Effector CD8-positive, alpha-beta T cell (primary cell): ENCODE measurements at regions not wholly inside any gene's neighbourhood (a gene's known extent, or its start where the extent isn't known, plus 50 kb on each side); places are given as distances from the start of the nearest gene placed in this dataset.

Source experiments
- DNase-seq: peaks from one replicate; lab custom pipeline; 2025; lab: John Stamatoyannopoulos, UW

DNA sequence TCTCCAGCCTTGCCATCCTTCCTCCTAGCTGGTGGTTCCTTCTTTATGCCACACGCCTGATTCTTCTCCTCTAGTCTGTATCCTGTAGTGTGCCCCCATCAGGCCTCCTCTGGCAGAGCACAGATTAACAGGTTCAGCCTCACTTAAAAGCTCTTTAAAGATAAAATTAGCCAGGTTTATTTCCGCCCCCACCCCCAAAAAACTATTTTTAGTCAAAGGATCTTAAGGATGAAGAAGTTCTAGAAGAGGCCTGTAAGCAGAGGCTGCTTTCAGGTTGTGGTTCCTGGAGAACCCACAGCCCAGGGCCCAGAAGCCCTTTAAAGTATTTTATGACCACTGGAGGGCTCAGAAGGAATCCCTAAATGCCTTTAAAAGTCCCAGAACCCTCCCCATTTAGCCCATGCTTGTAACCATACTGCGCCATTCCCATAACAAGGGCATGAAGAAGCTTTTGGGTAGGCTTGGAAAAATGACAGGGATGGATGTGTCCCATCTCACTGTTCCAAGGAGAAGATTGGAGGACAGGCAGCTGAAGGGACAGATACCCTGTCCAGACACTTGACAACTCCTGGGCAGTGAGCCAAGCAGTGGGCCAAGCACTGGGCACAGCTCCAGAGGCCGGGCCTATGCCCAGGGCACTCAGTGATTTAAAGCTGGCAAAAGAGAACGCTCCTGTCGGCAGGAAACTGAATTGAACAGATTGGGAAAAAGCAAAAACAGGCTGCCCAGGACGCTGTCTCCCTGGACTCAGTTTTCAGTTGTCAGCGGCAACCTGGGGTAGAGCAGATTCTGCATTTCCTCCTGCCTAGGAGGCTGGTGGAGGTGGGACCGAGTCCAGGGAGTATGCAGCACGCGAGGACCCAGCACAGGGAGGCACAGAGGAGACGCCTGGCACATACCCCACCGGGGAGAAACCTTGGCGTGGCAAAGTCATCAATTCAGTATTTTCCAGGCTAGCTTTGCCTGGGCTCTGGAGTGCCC, 106.3 kb upstream of the SSBP2 start:
- no peak for DNase-seq

DNA sequence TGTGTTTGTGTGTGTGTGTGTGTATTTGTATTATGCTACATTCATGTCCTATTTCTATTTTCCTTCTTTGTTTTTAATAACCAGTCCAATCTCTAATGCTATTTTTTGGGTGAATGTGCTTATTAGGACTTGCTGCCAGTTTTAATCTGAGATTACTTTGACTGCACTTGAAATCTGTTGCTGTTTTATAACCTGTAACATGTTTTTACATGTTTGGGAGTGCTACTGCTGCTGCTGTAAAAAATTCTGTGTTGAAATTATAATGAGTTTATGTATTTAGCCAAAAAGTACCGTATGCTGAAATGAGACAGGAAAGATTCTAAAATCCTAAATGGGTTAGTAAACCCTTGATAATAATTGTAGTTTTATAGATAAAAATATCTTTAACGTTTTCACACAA, 104.7 kb upstream of the SSBP2 start:
- DNase-seq: no peak

DNA sequence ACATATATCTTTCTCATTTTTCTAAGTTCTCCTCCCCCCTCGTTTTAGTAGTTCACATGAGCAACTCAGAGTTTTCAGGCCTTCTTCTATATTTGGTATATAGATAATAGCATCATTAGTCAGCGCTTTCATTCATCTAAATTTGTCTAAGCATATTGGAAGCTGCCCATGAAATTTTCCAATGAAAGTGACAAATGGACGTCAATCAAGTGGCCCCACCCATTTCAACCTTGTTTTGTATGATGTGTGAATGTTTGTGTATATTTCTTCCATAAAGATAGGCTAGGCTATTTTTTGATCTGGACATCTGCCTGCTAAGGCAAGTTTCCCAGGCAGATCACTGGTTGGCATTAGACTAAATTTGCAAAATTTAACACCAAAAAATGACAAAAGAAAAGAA, 104.0 kb upstream of the SSBP2 start:
- no peak for DNase-seq

DNA sequence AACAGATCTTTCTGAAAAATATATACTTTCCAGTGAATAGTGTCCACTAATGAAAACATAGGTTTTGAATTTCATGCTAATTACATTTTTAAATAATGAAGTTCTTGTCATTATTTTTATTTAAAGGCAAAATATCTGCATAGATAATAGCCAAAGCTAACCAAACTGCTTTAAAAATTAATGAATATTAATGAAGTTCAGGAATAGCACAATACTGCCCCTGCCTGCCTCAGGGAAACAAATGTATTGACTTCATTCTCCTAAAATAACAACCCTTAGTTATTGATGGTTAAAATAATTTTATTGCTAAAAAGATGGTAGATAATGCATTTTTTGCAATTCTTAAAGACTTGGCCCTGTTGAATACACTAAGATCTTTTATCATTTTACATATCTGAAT, 103.6 kb upstream of the SSBP2 start:
- no peak for DNase-seq

DNA sequence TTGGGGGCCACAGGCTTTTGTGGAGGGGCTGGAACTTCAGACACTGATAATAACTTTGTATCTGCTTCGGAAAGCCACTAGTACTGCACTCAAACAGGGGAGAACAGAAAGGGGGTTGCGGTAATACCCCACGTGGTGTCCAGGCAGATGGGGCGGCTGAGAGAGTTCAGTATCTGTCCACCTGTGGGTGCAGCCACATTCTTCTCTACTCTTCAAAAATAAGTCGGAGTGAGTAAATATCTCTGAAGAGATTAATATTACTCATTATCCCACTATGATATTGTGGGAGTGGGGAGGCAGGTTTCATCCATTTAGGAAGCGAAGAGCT, 102.1 kb upstream of the SSBP2 start:
- DNase-seq: no peak

DNA sequence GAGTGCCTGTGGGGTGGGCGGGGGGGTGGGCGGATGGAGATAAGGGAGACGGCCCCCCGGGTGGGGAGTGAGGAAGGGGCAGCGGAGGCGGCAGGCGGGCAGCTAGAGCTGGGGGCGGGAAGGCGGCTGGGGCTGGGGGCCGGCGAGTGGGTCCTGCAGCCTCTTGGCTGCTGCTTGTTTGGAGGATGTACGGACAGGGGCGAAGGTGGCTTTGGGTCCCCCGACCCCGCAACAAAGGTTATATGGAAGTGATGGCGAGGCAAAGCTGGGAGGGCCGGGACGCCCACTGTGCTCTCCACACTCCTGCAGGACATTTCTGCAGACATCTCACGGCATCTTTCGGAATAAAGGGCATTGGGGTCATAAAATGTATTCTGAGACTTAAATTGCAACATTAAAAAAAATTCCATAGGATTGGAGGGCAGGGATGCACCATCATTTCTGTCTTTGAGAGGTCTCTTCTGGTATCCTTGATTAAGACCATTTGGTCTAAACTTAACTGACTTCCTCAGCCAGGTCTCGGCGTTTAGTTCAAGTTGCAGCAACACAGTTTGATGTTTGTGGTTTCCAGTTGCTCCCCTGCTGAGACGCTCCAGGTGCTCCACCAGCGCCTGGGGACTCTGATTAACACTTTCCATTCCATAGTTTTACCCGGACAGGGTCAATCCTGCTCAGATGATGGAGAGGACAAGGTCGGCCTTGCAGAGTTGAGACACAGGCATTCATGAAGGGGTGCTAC, 101.6 kb upstream of the SSBP2 start:
- no peak for DNase-seq

DNA sequence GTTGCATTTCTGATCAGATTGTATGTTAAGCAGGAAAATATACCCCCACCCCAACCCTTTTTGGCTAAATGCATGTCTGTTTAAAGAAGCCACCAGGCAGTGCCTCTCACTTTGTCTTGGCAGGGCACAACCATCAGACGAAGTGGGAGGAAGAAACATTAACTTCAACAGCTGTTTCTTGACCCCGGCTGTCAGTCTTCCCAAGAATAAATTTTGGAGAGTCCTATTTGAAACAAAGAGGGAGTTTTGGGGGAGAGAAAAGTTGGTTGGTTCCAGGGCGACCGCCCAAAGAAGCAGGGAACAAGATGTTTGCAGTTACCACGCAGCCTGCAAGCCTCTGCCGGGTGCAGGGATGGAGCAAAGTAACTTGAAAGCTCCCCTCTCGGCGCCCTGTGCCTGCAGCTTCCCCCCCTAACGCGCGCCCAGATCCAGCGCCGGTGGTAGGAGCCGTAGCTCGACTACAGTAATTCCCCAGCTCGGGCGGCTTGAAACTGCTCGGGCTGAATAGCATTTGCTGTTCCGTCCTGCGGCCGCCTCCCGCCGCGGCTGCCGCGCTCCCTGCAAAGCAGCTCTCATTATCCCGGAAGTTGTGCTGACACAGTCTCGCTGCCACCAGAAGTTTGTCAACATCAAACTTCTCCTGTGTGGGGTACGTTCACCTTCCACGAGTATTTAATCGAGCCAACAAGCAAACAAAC, 100.7 kb upstream of the SSBP2 start:
- DNase-seq: peak; percentile 78

DNA sequence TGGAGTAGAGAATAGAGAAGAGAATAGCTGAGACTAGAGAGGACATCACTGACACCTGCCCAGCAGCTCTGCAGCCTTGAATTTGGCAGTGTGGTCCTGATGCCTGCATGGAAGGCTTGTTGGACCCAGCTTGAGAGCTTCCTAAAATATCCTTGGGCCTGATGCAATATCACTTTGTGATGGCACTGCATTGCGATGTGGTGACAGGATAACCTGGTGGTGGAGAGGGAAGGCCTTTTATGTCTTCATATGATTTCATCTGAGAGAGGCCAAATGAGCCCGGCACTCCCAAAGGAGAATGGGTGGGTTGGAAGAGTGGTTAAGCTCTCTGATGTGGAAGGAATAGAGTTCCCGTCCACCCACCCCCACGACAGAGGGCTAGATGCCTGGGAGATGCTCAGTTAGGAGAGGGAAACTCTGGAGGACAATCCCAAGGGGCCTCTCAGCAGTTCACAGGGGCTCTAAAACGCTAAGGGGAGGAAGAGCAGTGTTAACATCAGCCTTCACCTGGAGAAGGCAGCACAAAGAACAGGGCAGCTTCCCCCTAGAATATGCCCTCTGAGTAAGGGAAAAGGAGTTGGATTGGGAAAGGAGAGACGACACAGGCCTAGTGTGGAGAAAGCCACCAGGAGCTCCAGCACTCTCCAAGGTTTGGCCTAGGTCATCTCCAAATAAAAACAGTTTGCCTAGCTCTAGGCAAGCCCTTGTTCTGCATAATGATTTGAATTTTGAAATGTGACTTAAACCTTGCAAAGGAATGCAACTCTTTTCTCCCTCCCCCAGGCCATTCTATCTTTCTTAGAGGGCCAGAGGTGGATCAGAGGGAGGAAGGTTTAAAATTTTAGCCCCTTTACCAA, 99.8 kb upstream of the SSBP2 start:
- no peak for DNase-seq

DNA sequence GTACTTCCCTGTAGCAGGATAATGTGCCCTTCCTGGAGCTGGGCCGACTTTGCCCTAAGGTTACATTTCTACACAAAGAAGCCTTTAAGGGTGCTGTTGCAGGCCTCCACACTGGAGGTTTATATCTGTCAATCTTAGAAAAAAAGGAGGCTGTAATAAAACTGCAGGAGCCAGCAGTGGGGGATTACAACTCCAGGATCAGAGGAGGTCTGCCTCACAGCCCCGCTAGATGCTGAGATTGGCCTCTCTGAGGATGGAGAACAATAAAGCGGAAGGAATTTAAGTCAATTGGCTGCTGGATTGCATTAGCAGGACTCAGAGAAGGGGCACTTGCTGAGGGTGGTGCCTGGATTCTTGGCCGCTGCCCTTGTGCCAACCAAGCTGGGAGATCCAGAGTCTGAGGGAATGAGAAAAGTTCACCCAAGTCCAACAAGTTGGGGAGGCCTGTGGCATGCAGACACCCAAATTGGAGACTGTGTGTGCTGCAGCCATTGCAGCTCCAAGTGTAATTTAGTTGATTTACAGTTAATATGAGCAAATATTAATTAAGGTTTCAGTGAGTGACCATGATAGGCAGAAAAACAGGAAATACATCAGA, 99.0 kb upstream of the SSBP2 start:
- DNase-seq: no peak

DNA sequence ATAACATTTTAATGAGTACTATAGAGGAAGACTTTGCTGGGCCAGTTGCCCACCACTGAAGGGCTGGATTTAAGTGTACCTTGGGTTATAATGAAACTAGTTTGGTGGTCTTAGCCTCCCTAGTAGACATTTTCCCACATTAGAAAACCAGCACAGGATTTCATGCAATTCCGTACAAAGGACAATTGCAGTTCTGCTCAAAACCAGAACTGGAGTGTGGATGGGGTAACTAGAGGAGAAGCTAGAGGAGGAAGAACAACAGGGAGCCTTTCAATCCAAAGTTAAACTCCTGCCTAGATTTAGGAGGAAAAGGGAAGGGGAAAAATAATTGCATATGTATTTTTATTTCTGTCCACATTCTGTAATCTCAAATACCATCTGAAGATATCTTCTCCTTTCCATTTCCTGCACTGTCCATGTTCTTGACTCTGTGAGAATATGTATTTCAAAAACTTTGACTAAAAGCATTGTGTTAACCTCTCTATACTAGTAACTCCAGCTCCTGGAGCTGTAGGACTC, 97.5 kb upstream of the SSBP2 start:
- no peak for DNase-seq

DNA sequence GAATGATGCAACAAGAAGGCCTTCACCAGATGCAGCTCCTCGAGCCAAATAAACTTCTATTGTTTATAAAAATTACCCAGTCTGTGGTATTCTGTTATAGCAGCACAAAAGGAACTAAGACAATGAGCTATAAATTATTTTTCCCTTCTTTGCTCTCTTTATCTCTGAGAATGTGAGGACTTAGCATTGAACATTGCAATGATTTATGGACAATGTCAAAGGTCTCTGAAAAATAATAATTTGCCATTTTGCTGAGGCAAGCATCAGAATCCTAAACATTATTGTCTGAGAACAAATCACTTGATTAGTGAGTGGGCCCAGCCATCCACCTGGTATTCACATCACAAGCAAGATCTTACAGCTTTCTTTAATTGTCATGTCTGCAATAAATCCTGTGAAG, 95.4 kb upstream of the SSBP2 start:
- DNase-seq: no peak

DNA sequence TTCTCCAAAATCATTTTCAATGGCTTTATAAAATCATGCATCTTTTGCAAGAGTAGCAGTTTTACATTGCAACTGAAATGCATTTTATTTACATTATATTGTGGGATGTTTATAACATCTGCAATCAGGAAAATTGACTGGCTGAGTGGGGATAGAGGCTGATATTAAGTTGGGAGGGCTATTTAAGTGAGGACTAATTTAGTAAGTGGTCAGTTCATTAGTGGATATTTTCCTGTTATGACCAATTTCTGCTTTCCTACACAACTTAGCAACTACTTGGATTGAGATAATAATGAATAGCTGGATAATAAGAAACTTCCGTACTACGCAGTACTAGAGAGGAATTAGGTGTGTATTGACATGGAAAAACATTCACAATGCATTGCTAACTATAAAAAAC, 92.9 kb upstream of the SSBP2 start:
- DNase-seq: no peak

DNA sequence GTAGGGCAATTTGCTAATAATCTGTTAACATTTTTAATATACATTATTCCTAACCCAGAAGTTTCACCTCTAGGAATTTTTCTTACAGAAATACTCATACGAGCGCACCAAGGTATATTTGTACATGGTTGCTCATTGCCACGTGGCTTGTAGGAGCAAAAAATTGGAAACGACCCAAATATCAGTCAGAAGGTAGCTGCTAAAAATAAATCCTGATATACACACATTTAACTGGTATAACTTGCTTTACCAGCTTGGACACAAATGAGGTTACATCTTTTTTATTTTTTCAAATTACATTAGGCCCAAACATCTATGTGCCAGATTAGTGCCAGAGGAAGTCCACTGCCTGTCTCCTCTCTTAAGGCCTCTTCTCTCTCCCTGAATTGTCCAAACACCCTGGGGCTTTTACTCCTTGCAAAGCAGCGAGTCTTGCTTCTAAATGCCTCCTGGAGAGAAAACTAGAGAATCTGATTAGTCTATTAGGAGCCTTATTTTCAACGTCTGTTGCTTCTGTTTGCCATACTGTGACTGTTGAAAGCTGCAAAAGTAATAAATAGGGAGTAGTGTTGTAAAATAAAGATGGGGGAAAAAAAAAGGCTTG, 92.0 kb upstream of the SSBP2 start:
- no peak for DNase-seq

DNA sequence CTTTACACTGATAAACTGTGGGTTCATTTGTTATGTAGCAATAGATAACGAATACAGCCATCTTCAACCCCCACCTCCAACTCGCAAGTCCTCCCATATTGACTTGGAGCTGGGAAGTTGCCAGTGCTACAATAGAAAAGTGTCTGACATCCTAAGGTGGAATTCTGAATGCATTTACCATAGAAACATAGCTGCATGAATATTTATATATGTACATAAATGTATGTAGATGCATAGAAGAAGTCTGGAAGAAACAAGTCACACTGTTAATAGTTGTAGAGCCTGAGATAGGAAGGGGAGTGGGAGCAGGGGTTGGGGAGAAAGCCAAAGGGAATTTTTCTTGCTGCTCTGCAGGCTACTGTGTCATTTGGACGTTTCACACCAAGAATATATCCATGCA, 88.1 kb upstream of the SSBP2 start:
- DNase-seq: no peak

DNA sequence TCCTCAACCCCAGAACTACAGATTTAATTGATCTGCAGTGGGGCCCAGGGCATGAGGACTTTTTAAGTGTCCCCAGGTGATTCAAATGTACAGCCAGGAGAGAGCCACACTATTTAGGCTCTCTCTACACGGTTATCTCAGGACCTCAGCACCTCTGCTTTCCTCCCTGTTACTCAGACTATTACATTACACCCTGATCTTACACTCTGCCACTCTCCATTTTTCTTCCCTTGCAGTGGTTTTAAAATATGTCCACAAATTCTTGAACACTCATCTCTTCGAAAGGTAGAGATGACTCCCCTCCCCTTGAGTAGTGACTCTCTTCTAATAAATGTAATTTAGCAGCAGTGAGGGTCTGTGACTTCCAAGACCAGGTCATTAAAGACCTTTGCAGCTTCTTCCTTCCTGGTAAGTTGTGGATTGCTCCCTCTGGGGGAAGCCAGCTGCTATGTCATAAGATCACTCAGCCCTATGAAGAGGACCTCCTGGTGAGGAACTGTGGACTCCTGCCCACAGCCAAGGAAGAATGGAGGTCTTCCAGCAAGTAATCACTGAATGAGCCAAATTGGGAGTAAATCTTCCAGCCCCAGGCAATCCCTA, 87.5 kb upstream of the SSBP2 start:
- no peak for DNase-seq

DNA sequence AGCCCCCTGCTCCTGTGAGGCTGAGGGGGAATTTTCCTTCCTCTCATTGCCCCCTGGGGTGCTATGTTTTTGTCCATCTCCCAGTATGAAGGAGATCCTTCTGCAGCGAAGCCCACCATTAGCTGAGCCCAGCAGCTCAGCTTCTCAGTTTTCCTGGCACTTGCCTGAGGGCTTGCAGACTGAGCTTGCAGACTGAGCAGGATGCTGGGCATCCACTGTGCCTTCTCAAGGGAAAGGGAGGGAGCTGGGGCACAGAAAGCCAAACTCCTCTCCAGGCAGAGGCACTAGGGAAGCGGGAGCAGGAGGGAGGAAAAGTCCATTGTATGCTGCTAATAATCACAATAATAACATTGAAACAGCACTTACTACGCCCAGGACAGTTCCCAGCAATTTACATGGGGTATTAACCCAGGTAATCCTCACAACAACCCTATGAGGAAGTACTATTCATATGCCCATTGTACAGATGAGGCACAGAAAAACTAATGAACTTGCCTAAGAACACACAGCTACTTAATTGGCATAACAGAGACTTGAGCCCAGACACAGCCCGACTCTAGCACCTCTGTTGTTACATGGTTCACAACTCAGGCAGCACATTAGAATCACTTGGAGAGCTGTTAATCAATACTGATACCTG, 86.9 kb upstream of the SSBP2 start:
- DNase-seq: no peak

DNA sequence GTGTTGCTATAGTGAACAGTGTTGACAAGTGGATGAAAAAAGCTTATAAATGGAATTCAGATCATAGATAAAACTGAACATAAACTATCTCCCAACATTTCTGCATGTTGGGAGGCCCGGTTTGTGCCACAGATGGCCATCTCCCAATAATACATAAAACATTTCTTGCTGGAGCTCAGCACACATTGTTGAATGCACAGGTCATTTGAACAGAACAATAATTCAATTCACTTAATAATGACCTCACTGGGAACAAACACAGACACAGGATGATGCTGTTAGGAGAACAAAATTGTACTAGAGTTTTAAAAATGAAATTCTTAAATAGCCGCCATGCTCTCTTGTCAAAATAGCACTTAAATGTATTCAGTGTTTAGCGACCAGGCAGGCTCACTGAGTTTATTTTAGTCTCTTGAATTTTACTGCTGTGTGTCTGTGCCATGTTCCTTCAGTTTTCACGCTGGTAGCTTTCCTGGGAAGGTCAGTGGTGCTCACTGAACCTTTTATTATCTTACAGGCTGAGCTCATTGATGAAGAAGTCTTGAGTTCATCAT, 85.0 kb upstream of the SSBP2 start:
- DNase-seq: no peak

DNA sequence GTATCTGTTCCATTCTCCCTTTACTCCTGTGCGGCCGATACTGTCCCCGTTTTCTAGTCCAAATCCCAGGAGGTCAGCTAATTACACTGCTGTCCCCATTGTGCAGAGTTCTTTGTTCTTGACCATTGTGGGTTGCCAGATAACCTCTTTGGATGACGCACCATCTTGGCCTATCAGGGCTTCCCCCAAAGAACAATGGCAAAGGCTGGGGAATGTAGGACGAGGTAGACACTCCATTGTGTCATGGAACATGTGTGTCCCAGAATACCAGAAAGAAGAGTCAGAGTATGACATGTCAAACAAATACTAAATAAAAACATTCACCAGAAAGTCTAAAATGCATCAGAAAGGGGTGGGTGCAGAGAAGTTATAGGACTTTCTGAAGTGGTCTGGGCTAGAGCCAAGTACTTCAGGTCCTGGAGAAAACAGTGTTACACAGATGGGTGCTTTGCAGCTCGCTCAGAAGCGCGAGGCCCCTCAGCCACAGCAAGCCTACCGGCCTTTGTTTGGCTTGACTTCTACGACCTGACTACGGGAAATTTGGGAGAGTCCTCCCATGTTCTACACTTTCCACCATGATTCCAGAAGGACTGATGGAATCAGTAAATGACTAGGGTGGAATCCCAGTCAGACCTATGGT, 83.2 kb upstream of the SSBP2 start:
- DNase-seq: no peak

DNA sequence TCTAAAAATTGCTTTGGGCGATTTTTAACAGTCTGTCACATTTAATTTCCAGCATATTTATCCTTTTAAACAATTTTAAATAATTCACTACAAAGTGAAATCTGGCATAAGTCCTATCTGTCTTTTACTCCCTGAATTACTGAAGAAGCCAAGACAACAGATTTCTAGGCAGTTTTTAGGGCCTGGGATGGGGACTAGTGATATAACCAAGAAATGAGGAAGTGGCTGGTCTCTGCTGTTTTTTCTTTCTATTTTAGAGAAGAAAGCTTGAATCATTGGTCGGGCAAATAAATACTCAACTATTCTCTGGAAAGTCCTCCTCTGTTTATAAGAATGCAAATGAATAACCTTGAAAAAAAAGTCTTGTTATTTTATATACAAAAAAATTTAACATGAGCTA, 79.7 kb upstream of the SSBP2 start:
- no peak for DNase-seq
